ENCODE measurements at regions not wholly inside any gene's neighbourhood (a gene's known extent, or its start where the extent isn't known, plus 50 kb on each side); places are given as distances from the start of the nearest gene placed in this dataset.
A peak's percentile ranks its signal among the peaks of the same experiment; 100 is the strongest.

GRCh38 chr12:59850268-59850667, 254.4 kb downstream of the SLC16A7 start:
- Histone ChIP-seq H3K27me3 (no peaks in the 10 kb centered on the region), H3K27ac (no peak overlapping the region), H3K4me1 (no peaks in the 10 kb centered on the region), H3K4me3 (no peak overlapping the region), H3K36me3 (replicated peaks in 1 of 2; ENCODE audit: insufficient read depth in 1 of 2, low read depth in 2 of 2) (no peaks in the 10 kb centered on the region), H3K9me3 (no peaks in the 10 kb centered on the region)
- no peak for TF ChIP-seq POLR2A (IDR thresholded peaks at IDR 0.05)
- no peak for TF ChIP-seq CTCF (IDR thresholded peaks at IDR 0.05)
- no peak for DNase-seq
- no peak for ATAC-seq
- WGBS, 2 donors, result 82 to 88% methylated on average over 2 of the region's 2 CpGs
- intact Hi-C loops (cut with DNase I), result no loop called here

GRCh38 chr12:59858508-59859170, 262.8 kb downstream of the SLC16A7 start:
- peaks cover 9% of the 10 kb centered on the region for H3K4me1 ChIP-seq
- ATAC-seq (peak; percentile 63), DNase-seq (peak in 2 of 4 donors; percentile 12 to 49)
- H3K27me3 ChIP-seq, result no peaks in the 10 kb centered on the region
- no peak overlapping the region for H3K27ac ChIP-seq
- 19 to 32% methylated on average over 2 of the region's 2 CpGs for WGBS, 2 donors
- intact Hi-C loops (cut with DNase I), result no loop called here
- no peak overlapping the region for H3K4me3 ChIP-seq
- TF ChIP-seq POLR2A (IDR thresholded peaks at IDR 0.05) (no peak), CTCF (IDR thresholded peaks at IDR 0.05) (no peak)
- no peaks in the 10 kb centered on the region for H3K36me3 ChIP-seq (replicated peaks in 1 of 2; ENCODE audit: insufficient read depth in 1 of 2, low read depth in 2 of 2)
- no peaks in the 10 kb centered on the region for H3K9me3 ChIP-seq

- Histone ChIP-seq H3K27me3 (no peaks in the 10 kb centered on the region), H3K9me3 (no peaks in the 10 kb centered on the region), H3K27ac (no peak overlapping the region), H3K36me3 (replicated peaks in 1 of 2; ENCODE audit: insufficient read depth in 1 of 2, low read depth in 2 of 2) (no peaks in the 10 kb centered on the region), H3K4me3 (no peak overlapping the region), H3K4me1 (peaks cover 9% of the 10 kb centered on the region)
- TF ChIP-seq CTCF (IDR thresholded peaks at IDR 0.05) (no peak), POLR2A (IDR thresholded peaks at IDR 0.05) (no peak)
- WGBS, 2 donors, result 90 to 94% methylated on average over 1 of the region's 1 CpG
- no peak for ATAC-seq
- intact Hi-C loops (cut with DNase I), result no loop called here
- no peak for DNase-seq
Observed at GRCh38 chr12:59859171-59859510, 263.3 kb downstream of the SLC16A7 start.

DNA sequence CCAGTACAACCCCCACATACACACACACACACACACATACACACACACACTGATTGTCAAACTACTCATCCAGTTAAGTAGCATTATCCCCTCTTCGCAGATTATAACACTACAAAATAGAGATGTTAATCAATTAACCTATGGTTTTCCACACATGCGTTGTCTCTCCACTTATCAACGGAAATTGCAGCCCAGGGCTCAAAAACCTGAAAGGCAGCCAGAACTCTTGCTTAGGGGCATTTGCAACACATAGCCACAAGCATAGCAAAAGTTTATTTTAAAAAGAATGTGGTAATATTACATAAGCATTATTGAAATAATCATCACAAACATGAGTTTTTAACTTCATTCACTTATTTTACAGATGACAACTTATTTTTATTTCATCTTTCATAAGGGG, 265.8 kb downstream of the SLC16A7 start:
- WGBS, 2 donors, result 67 to 72% methylated on average over 3 of the region's 3 CpGs
- no peak for TF ChIP-seq CTCF (IDR thresholded peaks at IDR 0.05)
- TF ChIP-seq POLR2A (IDR thresholded peaks at IDR 0.05), result no peak
- ATAC-seq, result no peak
- Histone ChIP-seq H3K27ac (no peak overlapping the region), H3K27me3 (no peaks in the 10 kb centered on the region), H3K9me3 (no peaks in the 10 kb centered on the region), H3K4me1 (peaks cover 9% of the 10 kb centered on the region), H3K4me3 (no peak overlapping the region), H3K36me3 (replicated peaks in 1 of 2; ENCODE audit: insufficient read depth in 1 of 2, low read depth in 2 of 2) (no peaks in the 10 kb centered on the region)
- intact Hi-C loops (cut with DNase I), result no loop called here
- no peak for DNase-seq

- no peak for DNase-seq
- Histone ChIP-seq H3K27ac (no peak overlapping the region), H3K4me3 (no peak overlapping the region), H3K9me3 (no peaks in the 10 kb centered on the region), H3K4me1 (no peaks in the 10 kb centered on the region), H3K36me3 (replicated peaks in 1 of 2; ENCODE audit: insufficient read depth in 1 of 2, low read depth in 2 of 2) (no peaks in the 10 kb centered on the region), H3K27me3 (no peaks in the 10 kb centered on the region)
- intact Hi-C loops (cut with DNase I), result no loop called here
- no peak for ATAC-seq
- no peak for TF ChIP-seq POLR2A (IDR thresholded peaks at IDR 0.05)
- TF ChIP-seq CTCF (IDR thresholded peaks at IDR 0.05), result no peak
- WGBS, 2 donors, result 77 to 78% methylated on average over 1 of the region's 1 CpG
Observed at GRCh38 chr12:59867055-59867454, 271.2 kb downstream of the SLC16A7 start.
